ENCODE measurements at regions not wholly inside any gene's neighbourhood (a gene's known extent, or its start where the extent isn't known, plus 50 kb on each side); places are given as distances from the start of the nearest gene placed in this dataset.

DNA sequence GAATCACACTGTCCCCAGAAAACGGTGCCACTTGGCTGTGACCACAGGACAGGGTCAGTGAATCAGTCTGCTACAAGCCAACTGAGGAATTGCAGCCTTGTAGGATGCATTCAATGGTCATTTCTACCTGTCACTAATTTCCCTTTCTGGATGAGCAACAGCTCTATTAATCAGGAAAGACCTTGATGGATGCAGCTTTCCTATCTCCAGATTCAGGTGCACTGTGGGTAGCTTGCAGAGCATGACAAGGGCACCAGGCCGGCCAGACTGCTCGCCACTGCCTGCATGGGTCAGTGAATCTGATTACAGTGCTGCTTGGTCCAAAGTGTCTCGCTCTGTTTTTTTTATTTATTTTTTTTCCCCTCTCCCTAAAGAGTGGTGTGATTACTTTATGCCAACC lies 506.8 kb upstream of the AUTS2 start:
- H2AFZ ChIP-seq (ENCODE audit: low read depth, low read length) = no peak overlapping the region
- no peaks in the 10 kb centered on the region for H3K27me3 ChIP-seq (ENCODE audit: insufficient read depth, low read length, poor library complexity)
- no peak overlapping the region for H3K27ac ChIP-seq (ENCODE audit: low read length)
- no peak for TF ChIP-seq EZH2 (IDR thresholded peaks at IDR 0.05; ENCODE audit: borderline replicate concordance, low read depth, low read length, severe bottlenecking)
- TF ChIP-seq, protein P1, sequence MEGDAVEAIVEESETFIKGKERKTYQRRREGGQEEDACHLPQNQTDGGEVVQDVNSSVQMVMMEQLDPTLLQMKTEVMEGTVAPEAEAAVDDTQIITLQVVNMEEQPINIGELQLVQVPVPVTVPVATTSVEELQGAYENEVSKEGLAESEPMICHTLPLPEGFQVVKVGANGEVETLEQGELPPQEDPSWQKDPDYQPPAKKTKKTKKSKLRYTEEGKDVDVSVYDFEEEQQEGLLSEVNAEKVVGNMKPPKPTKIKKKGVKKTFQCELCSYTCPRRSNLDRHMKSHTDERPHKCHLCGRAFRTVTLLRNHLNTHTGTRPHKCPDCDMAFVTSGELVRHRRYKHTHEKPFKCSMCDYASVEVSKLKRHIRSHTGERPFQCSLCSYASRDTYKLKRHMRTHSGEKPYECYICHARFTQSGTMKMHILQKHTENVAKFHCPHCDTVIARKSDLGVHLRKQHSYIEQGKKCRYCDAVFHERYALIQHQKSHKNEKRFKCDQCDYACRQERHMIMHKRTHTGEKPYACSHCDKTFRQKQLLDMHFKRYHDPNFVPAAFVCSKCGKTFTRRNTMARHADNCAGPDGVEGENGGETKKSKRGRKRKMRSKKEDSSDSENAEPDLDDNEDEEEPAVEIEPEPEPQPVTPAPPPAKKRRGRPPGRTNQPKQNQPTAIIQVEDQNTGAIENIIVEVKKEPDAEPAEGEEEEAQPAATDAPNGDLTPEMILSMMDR (IDR thresholded peaks at IDR 0.05; ENCODE audit: borderline replicate concordance, extremely low read depth, low read length, poor library complexity, severe bottlenecking) = no peak
- no peak overlapping the region for H3K9ac ChIP-seq (ENCODE audit: low read depth, low read length)
- H3K36me3 ChIP-seq (ENCODE audit: insufficient read depth, low read length) = no peaks in the 10 kb centered on the region
- H3K9me3 ChIP-seq (ENCODE audit: insufficient read depth, low read length, severe bottlenecking) = peaks cover 10% of the 10 kb centered on the region
- H4K20me1 ChIP-seq (ENCODE audit: insufficient read depth, low read length) = no peaks in the 10 kb centered on the region
- no peak for DNase-seq
- no peaks in the 10 kb centered on the region for H3K4me1 ChIP-seq (ENCODE audit: insufficient read depth, low read length)
- H3K79me2 ChIP-seq (ENCODE audit: insufficient read depth, low read length) = no peaks in the 10 kb centered on the region
- ATAC-seq (ENCODE audit: insufficient read depth, low read depth) = no peak
- H3K4me3 ChIP-seq (ENCODE audit: low read depth in 1 of 2, low read length in 2 of 2) = no peak overlapping the region
- H3K4me2 ChIP-seq (ENCODE audit: insufficient read depth, low read length) = no peak overlapping the region

DNA sequence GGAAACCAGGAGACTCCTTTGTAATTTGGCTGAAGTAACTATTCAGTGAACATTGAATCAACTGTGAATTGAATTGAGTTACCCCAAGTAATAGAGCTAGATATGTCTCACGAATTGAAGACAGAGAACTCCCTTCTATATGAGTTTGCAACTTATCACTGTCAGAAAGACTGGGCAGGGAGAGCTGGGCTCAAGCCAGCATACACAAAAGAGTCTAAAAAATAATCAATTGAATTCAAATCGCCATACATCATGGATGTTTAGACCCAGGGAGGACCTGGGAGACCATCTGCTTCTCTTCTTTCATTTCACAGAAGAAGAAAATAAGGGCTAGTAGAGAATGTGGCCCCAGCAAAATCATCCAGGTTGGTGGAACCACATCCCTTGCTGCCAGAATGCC lies 503.1 kb upstream of the AUTS2 start:
- H3K36me3 ChIP-seq (ENCODE audit: insufficient read depth, low read length) = no peaks in the 10 kb centered on the region
- H3K9me3 ChIP-seq (ENCODE audit: insufficient read depth, low read length, severe bottlenecking) = peaks cover 10% of the 10 kb centered on the region
- H3K9ac ChIP-seq (ENCODE audit: low read depth, low read length) = no peak overlapping the region
- no peaks in the 10 kb centered on the region for H3K4me1 ChIP-seq (ENCODE audit: insufficient read depth, low read length)
- H3K27ac ChIP-seq (ENCODE audit: low read length) = no peak overlapping the region
- H3K27me3 ChIP-seq (ENCODE audit: insufficient read depth, low read length, poor library complexity) = no peaks in the 10 kb centered on the region
- H4K20me1 ChIP-seq (ENCODE audit: insufficient read depth, low read length) = no peaks in the 10 kb centered on the region
- DNase-seq (no peak), ATAC-seq (ENCODE audit: insufficient read depth, low read depth) (no peak)
- no peak overlapping the region for H3K4me2 ChIP-seq (ENCODE audit: insufficient read depth, low read length)
- no peak overlapping the region for H2AFZ ChIP-seq (ENCODE audit: low read depth, low read length)
- H3K4me3 ChIP-seq (ENCODE audit: low read depth in 1 of 2, low read length in 2 of 2) = no peak overlapping the region
- H3K79me2 ChIP-seq (ENCODE audit: insufficient read depth, low read length) = no peaks in the 10 kb centered on the region
- TF ChIP-seq, protein P1 (IDR thresholded peaks at IDR 0.05; ENCODE audit: borderline replicate concordance, extremely low read depth, low read length, poor library complexity, severe bottlenecking) = no peak
- TF ChIP-seq EZH2 (IDR thresholded peaks at IDR 0.05; ENCODE audit: borderline replicate concordance, low read depth, low read length, severe bottlenecking) = no peak

DNA sequence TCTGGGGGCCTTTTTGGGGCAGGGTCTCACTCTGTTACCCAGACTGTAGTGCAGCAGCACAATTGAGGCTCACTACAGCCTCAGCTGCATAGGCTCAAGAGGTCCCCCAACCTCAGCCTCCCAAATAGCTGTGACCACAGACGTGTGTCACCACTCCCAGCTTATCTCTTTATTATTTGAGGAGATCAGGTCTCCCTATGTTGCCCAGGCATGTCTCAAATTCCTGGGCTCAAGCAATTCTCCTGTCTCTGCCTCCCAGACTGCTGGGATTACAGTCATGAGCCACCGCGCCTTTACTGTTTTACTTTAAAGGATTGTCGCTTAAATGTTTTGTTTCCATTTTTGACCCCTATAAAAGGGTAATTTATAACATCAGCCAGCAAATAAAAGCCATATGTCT lies 502.6 kb upstream of the AUTS2 start:
- DNase-seq (no peak), ATAC-seq (ENCODE audit: insufficient read depth, low read depth) (no peak)
- Histone ChIP-seq H3K4me3 (ENCODE audit: low read depth in 1 of 2, low read length in 2 of 2) (no peak overlapping the region), H3K79me2 (ENCODE audit: insufficient read depth, low read length) (no peaks in the 10 kb centered on the region), H3K9me3 (ENCODE audit: insufficient read depth, low read length, severe bottlenecking) (peaks cover 10% of the 10 kb centered on the region), H3K9ac (ENCODE audit: low read depth, low read length) (no peak overlapping the region), H3K36me3 (ENCODE audit: insufficient read depth, low read length) (no peaks in the 10 kb centered on the region), H4K20me1 (ENCODE audit: insufficient read depth, low read length) (no peaks in the 10 kb centered on the region), H3K27ac (ENCODE audit: low read length) (no peak overlapping the region), H3K4me1 (ENCODE audit: insufficient read depth, low read length) (no peaks in the 10 kb centered on the region), H3K4me2 (ENCODE audit: insufficient read depth, low read length) (no peak overlapping the region), H3K27me3 (ENCODE audit: insufficient read depth, low read length, poor library complexity) (no peaks in the 10 kb centered on the region), H2AFZ (ENCODE audit: low read depth, low read length) (no peak overlapping the region)
- TF ChIP-seq EZH2 (IDR thresholded peaks at IDR 0.05; ENCODE audit: borderline replicate concordance, low read depth, low read length, severe bottlenecking) = no peak
- TF ChIP-seq, protein P1 (IDR thresholded peaks at IDR 0.05; ENCODE audit: borderline replicate concordance, extremely low read depth, low read length, poor library complexity, severe bottlenecking) = no peak

DNA sequence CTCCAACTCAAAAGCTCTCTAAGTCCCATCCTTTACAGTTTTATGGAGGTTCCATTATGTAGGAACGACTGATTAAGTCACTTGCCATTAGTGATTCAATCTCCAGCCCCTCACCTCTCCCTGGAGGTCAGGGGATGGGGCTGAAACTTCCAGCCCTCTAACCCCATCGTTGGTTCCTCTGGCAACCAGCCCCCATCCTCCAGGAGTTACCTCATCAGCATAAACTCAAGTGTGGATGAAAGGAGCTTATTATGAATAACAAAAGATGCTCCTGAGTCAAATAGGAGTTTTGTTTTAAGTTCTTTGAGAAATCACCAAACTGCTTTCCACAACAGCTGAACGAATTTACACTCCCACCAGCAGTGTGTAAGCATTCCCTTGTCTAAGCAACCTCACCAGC lies 494.3 kb upstream of the AUTS2 start:
- no peak for TF ChIP-seq EZH2 (IDR thresholded peaks at IDR 0.05; ENCODE audit: borderline replicate concordance, low read depth, low read length, severe bottlenecking)
- TF ChIP-seq, protein P1 (IDR thresholded peaks at IDR 0.05; ENCODE audit: borderline replicate concordance, extremely low read depth, low read length, poor library complexity, severe bottlenecking) = no peak
- no peak for ATAC-seq (ENCODE audit: insufficient read depth, low read depth)
- H3K36me3 ChIP-seq (ENCODE audit: insufficient read depth, low read length) = no peaks in the 10 kb centered on the region

More for the DNA sequence above, 494.3 kb upstream of the AUTS2 start:
- H3K27ac ChIP-seq (ENCODE audit: low read length) = no peak overlapping the region
- H3K9ac ChIP-seq (ENCODE audit: low read depth, low read length) = no peak overlapping the region
- H3K4me1 ChIP-seq (ENCODE audit: insufficient read depth, low read length) = no peaks in the 10 kb centered on the region
- H3K4me2 ChIP-seq (ENCODE audit: insufficient read depth, low read length) = no peak overlapping the region
- no peaks in the 10 kb centered on the region for H3K27me3 ChIP-seq (ENCODE audit: insufficient read depth, low read length, poor library complexity)
- DNase-seq = no peak
- no peaks in the 10 kb centered on the region for H3K9me3 ChIP-seq (ENCODE audit: insufficient read depth, low read length, severe bottlenecking)
- no peak overlapping the region for H3K4me3 ChIP-seq (ENCODE audit: low read depth in 1 of 2, low read length in 2 of 2)
- H3K79me2 ChIP-seq (ENCODE audit: insufficient read depth, low read length) = no peaks in the 10 kb centered on the region
- no peak overlapping the region for H2AFZ ChIP-seq (ENCODE audit: low read depth, low read length)
- no peaks in the 10 kb centered on the region for H4K20me1 ChIP-seq (ENCODE audit: insufficient read depth, low read length)

Data from DND-41 (cell line).